AG09309 (cell line): ENCODE measurements at regions not wholly inside any gene's neighbourhood (a gene's known extent, or its start where the extent isn't known, plus 50 kb on each side); places are given as distances from the start of the nearest gene placed in this dataset.
A peak's percentile ranks its signal among the peaks of the same experiment; 100 is the strongest.
"Not testable (repeated sequence)": the region's sequence is repeated elsewhere in the genome, so short reads cannot be mapped to it uniquely, and the experiment has no call there.

ENCODE experiments used
- DNase-seq: peaks from one replicate; pipeline ENCODE4 v3.0.0-alpha.2; 2010; ENCODE audit warnings: low read depth
- H3K4me3 ChIP-seq: 2 replicates; pipeline ENCODE4 v1.5.1; 2011; ENCODE audit warnings: mild to moderate bottlenecking, low read depth, low read length, moderate library complexity; ENCODE audit not compliant: control insufficient read depth
- TF ChIP-seq, protein P1 (sequence below): IDR thresholded peaks from 2 replicates; pipeline ENCODE4 v1.5.1; 2011; ENCODE audit warnings: mild to moderate bottlenecking, low read depth, low read length, inconsistent platforms; ENCODE audit not compliant: insufficient read depth, control insufficient read depth; ENCODE audit errors: missing control alignments

DNA sequence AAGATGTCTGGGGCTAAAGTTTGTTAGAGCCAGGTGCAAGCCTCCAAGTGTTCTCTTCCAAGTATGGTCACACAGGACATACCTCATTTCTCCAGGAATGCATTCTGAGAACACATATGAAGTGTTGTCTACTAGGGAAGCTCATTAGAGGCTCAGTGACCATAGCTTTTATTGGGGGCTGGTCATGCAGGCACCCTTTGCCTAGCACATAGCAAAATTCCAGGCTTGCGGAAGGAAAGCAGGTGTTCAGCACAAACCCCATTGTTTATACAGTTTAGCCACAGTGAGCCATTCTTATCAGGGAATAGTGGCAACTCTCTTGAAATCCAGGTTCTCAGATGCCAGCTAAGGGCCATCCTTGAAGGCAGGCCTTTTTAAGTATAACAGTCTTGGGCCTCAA lies 112.1 kb upstream of the XIST start:
- no peak for DNase-seq
- H3K4me3 ChIP-seq: no peak overlapping the region
- TF ChIP-seq, protein P1, sequence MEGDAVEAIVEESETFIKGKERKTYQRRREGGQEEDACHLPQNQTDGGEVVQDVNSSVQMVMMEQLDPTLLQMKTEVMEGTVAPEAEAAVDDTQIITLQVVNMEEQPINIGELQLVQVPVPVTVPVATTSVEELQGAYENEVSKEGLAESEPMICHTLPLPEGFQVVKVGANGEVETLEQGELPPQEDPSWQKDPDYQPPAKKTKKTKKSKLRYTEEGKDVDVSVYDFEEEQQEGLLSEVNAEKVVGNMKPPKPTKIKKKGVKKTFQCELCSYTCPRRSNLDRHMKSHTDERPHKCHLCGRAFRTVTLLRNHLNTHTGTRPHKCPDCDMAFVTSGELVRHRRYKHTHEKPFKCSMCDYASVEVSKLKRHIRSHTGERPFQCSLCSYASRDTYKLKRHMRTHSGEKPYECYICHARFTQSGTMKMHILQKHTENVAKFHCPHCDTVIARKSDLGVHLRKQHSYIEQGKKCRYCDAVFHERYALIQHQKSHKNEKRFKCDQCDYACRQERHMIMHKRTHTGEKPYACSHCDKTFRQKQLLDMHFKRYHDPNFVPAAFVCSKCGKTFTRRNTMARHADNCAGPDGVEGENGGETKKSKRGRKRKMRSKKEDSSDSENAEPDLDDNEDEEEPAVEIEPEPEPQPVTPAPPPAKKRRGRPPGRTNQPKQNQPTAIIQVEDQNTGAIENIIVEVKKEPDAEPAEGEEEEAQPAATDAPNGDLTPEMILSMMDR: no peak

DNA sequence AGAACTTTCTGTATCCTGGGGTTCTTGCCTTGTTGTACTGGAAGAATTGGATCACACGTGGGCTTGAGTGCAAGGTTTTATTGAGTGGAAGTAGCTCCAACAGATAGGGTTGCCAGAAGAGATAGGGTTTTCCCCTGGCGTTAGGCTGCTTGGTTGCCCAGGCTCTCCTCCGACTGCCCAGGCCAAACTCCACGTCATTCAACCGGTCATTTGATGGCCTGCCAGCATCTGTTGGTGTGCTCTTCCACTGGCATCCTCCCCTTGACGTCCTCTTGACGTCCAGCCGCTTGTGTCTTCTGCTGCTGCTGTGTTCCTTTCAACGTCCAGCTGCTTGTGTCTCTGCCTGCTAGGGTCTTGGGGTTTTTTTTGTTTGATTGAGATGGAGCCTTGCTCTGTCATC lies 111.2 kb upstream of the XIST start:
- TF ChIP-seq, protein P1: no peak
- no peak for DNase-seq
- H3K4me3 ChIP-seq: no peak overlapping the region

DNA sequence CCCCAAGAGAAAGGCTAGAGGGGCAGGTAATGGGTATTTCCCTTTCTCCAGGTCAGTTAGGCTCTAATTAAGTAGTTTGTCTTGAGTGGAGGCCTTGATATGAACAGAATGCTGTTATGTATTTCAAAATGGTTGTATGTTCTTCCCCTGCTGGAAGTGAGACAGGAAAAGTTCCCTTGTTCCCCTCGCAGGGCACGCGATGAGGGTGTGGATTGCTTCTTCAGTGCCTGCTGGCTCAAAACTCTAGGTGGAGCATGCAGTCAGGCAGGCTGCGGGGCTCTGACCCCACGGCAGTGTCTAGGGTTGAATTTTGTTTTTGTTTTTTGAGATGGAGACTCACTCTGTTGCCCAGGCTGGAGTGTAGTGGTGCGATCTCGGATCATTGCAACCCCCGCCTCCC lies 110.4 kb upstream of the XIST start:
- TF ChIP-seq, protein P1: no peak
- no peak overlapping the region for H3K4me3 ChIP-seq

DNA sequence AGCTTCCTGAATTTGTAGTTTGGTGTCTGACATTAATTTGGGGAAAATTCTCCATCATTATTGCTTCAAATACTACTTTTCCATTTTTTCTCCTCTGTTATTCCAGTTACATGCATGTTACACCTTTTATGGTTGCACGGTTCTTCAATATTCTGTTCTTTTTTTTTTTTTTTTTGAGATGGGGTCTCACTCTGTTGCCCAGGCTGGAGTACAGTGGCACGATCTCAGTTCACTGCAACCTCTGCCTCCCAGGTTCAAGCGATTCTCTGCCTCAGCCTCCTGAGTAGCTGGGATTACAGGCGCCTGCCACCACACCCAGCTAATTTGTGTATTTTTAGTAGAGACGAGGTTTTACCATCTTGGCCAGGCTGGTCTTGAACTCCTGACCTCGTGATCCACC lies 109.4 kb upstream of the XIST start:
- not testable (repeated sequence) for DNase-seq, H3K4me3 ChIP-seq

More for the DNA sequence above, 110.4 kb upstream of the XIST start:
- DNase-seq: no peak

DNA sequence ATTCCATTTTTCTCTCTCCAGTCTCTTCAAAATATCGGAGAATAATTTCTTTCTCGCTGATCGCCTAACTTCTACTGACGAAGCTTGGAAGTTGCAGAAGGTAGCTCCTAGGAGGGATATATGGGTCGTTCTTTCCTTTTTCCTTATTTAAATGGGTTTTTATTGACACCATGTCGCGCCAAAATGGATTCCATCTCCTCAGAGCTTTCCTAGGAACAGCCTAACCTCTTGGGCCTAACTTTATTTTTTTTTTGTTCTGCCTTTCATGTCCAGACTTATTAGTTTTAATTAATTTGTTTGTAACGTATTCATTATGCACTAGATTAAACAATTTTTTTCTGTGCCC lies 92.0 kb upstream of the XIST start:
- H3K4me3 ChIP-seq: peak overlapping the region; percentile 78
- no peak for DNase-seq
- TF ChIP-seq, protein P1: no peak

DNA sequence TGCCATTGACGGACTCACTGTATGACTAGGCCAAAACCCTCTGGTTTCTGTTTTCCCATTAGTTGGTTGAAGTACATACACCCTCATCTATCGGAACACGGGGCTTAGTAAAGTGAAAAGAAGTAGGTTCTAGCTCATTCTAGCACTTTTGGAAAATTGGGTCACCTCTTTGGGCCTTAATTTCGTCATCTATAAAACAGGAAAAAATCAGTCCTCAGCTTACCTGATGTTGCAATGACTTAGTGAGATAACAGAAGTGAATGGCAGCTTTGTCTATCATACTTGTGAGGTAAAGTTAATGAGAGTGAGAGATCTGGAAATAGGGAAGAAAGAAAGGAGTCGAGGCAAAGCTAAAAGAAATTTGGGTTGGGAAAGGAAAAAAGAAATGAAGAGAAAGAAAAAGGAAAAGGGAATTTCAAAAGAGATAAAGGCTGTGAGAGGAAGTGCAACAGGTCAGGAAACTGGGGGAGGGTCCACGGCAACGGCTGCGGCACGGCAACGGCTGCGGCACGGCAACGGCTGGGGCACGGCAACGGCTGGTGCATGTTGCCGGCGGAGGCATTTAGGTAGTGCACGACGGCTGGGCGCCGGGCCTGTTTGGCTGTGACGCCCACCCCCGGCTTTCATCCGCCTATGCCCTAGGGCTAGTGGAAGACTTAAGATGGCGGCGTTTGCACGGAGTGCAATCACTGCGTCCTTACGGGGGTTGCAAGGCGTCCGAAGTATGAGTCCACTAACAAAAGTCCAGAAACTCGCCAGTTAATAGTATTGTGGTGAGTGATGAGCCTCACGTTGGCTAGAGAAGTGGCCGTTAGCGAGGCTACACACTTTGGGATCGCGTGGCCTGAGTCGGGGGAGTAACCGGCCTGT lies 91.4 kb upstream of the XIST start:
- peak; percentile 76 for DNase-seq
- peak overlapping the region; percentile 78 for H3K4me3 ChIP-seq
- TF ChIP-seq, protein P1: no peak

DNA sequence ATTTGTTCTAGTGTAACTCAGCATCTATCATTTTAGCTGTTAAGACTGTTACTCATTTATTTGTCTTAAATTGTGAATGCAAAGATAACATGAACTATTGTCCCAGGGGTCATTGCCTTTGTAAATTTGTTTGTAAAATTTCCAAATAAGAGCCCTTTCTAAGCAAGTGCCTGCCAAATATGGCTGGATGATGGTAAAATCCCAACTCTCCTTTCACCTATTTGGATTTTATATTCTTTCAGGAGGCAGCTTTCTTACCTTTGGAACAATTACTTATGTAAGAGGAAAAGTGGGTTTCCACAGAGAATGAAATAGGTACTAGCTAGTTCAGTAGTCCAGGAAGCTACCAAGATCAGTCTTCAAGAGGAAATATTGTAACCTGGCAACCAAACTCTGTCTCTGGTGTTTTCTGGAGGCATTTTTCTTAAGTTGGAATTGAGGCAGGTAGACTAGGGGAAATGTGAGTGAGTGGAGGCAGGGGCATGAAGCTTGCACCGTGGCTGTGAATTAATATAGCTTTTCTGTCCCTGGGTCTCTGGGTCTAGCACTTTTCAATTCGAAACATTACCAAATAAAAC lies 88.5 kb upstream of the XIST start:
- TF ChIP-seq, protein P1: no peak
- no peak for DNase-seq

DNA sequence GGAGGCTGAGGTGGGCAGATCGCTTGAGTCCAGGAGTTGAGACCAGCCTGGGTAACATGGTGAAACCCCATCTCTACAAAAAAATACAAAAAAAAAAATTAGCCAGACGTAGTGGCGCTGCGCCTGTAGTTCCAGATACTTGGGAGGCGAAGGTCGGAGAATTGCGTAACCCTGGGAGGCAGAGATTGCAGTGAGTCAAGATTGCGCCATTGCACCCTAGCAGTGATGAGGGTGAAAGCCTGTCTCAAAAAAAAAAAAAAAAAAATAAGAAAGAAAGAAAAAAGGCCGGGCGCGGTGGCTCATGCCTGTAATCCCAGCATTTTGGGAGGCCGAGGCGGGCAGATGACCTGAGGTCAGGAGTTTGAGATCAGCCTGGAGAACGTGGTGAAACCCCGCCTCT lies 85.3 kb upstream of the XIST start:
- not testable (repeated sequence) for DNase-seq, H3K4me3 ChIP-seq

More for the DNA sequence above, 88.5 kb upstream of the XIST start:
- H3K4me3 ChIP-seq: no peak overlapping the region
